Activated CD8-positive, alpha-beta T cell treated with anti-CD3 and anti-CD28 coated beads, Interleukin-2, amount 10 ng/mL, durations not matched to agents 7 days and 5 days (primary cell): ENCODE measurements at regions not wholly inside any gene's neighbourhood (a gene's known extent, or its start where the extent isn't known, plus 50 kb on each side); places are given as distances from the start of the nearest gene placed in this dataset.

ENCODE experiments used
- ATAC-seq: fragments of 150-1000 bp; cut with Tn5 transposase; one replicate; pipeline ENCODE4 v1.10.0; 2021; ENCODE audit warnings: moderate library complexity
- CTCF ChIA-PET: fragments of 350-600 bp; sonication (Branson Sonifier 250); formaldehyde crosslinking; loops from one replicate; lab custom pipeline; 2021; ENCODE audit warnings: antibody characterized with exemption; lab: Charles Lee
- POLR2A ChIA-PET: fragments of 350-600 bp; sonication (Branson Sonifier 250); formaldehyde crosslinking; loops from one replicate; lab custom pipeline; 2021; ENCODE audit warnings: antibody characterized with exemption; lab: Charles Lee
- DNase-seq: peaks from one replicate; pipeline ENCODE4 v3.0.0-alpha.2; 2020
- H3K27ac Mint-ChIP-seq: one replicate; pipeline ENCODE4 v1.8.0; 2021; ENCODE audit warnings: mild to moderate bottlenecking, mixed read lengths
- H3K27me3 Mint-ChIP-seq: one replicate; pipeline ENCODE4 v1.8.0; 2021; ENCODE audit warnings: low read depth, mixed read lengths
- H3K36me3 Mint-ChIP-seq: one replicate; pipeline ENCODE4 v1.8.0; 2021; ENCODE audit warnings: low read depth, mixed read lengths
- H3K4me1 Mint-ChIP-seq: one replicate; pipeline ENCODE4 v1.8.0; 2021; ENCODE audit warnings: low read depth, mixed read lengths
- H3K4me3 Mint-ChIP-seq: one replicate; pipeline ENCODE4 v1.8.0; 2021; ENCODE audit warnings: mild to moderate bottlenecking, mixed read lengths
- H3K9me3 Mint-ChIP-seq: one replicate; pipeline ENCODE4 v1.8.0; 2022; ENCODE audit warnings: mixed read lengths; ENCODE audit not compliant: insufficient read depth

GRCh38 chr11:112410325-112410724 lies 149.7 kb upstream of the PLET1 start:
- H3K4me3 Mint-ChIP-seq: no peak overlapping the region
- ATAC-seq: no peak
- POLR2A ChIA-PET: no interaction called here

GRCh38 chr11:112412383-112412782 lies 151.7 kb upstream of the PLET1 start:
- Mint-ChIP-seq H3K36me3 (no peaks in the 10 kb centered on the region), H3K9me3 (peaks cover 3% of the 10 kb centered on the region), H3K27ac (no peak overlapping the region), H3K27me3 (peaks cover 18% of the 10 kb centered on the region), H3K4me3 (no peak overlapping the region), H3K4me1 (peaks cover 4% of the 10 kb centered on the region)
- no peak for ATAC-seq
- ChIA-PET CTCF (no interaction called here), POLR2A (no interaction called here)
- DNase-seq: no peak

More at GRCh38 chr11:112410325-112410724, 149.7 kb upstream of the PLET1 start:
- CTCF ChIA-PET: interaction anchor here (1.4 kb wide), 1 partner anchor 10 kb away, joined by 3 read pairs; no protein-coding TSS in a partner anchor
- peaks cover 5% of the 10 kb centered on the region for H3K27me3 Mint-ChIP-seq
- no peaks in the 10 kb centered on the region for H3K36me3 Mint-ChIP-seq
- peaks cover 3% of the 10 kb centered on the region for H3K9me3 Mint-ChIP-seq
- no peak for DNase-seq
- H3K27ac Mint-ChIP-seq: no peak overlapping the region
- H3K4me1 Mint-ChIP-seq: peaks cover 4% of the 10 kb centered on the region

- Mint-ChIP-seq H3K36me3 (no peaks in the 10 kb centered on the region), H3K27ac (no peak overlapping the region), H3K9me3 (peaks cover 3% of the 10 kb centered on the region), H3K4me1 (no peaks in the 10 kb centered on the region), H3K27me3 (peaks cover 26% of the 10 kb centered on the region), H3K4me3 (no peak overlapping the region)
- POLR2A ChIA-PET: no interaction called here
- no peak for ATAC-seq
- CTCF ChIA-PET: no interaction called here
- no peak for DNase-seq
These were observed 156.7 kb upstream of the PLET1 start for GRCh38 chr11:112417339-112417738.

- DNase-seq (no peak), ATAC-seq (no peak)
- Mint-ChIP-seq H3K27me3 (peaks cover 26% of the 10 kb centered on the region), H3K36me3 (no peaks in the 10 kb centered on the region), H3K27ac (no peak overlapping the region), H3K4me1 (no peaks in the 10 kb centered on the region), H3K4me3 (no peak overlapping the region), H3K9me3 (peaks cover 3% of the 10 kb centered on the region)
- CTCF ChIA-PET: no interaction called here
- POLR2A ChIA-PET: no interaction called here
These were observed 157.8 kb upstream of the PLET1 start for GRCh38 chr11:112418438-112418837.

- H3K27ac Mint-ChIP-seq: no peak overlapping the region
- no peaks in the 10 kb centered on the region for H3K4me1 Mint-ChIP-seq
- CTCF ChIA-PET: no interaction called here
- no peaks in the 10 kb centered on the region for H3K36me3 Mint-ChIP-seq
- H3K4me3 Mint-ChIP-seq: no peak overlapping the region
- POLR2A ChIA-PET: no interaction called here
- H3K27me3 Mint-ChIP-seq: peaks cover 22% of the 10 kb centered on the region
- H3K9me3 Mint-ChIP-seq: no peaks in the 10 kb centered on the region
- no peak for DNase-seq
- ATAC-seq: no peak
These were observed 161.2 kb upstream of the PLET1 start for GRCh38 chr11:112421879-112422278.

- CTCF ChIA-PET: no interaction called here
- H3K27me3 Mint-ChIP-seq: peaks cover 13% of the 10 kb centered on the region
- no peak for DNase-seq
These were observed 164.5 kb upstream of the PLET1 start for GRCh38 chr11:112425121-112425520.

GRCh38 chr11:112437096-112437495 lies 176.4 kb upstream of the PLET1 start:
- Mint-ChIP-seq H3K27ac (no peak overlapping the region), H3K27me3 (peaks cover 23% of the 10 kb centered on the region), H3K4me1 (no peaks in the 10 kb centered on the region), H3K36me3 (no peaks in the 10 kb centered on the region), H3K9me3 (peaks cover 15% of the 10 kb centered on the region), H3K4me3 (no peak overlapping the region)
- no peak for DNase-seq
- ChIA-PET POLR2A (no interaction called here), CTCF (interaction anchor here (0.9 kb wide), 1 partner anchor 17 kb away, joined by 4 read pairs; no protein-coding TSS in a partner anchor)
- ATAC-seq: no peak

More at GRCh38 chr11:112425121-112425520, 164.5 kb upstream of the PLET1 start:
- Mint-ChIP-seq H3K36me3 (no peaks in the 10 kb centered on the region), H3K9me3 (no peaks in the 10 kb centered on the region), H3K4me1 (no peaks in the 10 kb centered on the region), H3K27ac (no peak overlapping the region), H3K4me3 (no peak overlapping the region)
- POLR2A ChIA-PET: no interaction called here
- no peak for ATAC-seq

- H3K27me3 Mint-ChIP-seq: peaks cover 24% of the 10 kb centered on the region
- CTCF ChIA-PET: no interaction called here
- H3K4me1 Mint-ChIP-seq: no peaks in the 10 kb centered on the region
- H3K4me3 Mint-ChIP-seq: no peak overlapping the region
- H3K9me3 Mint-ChIP-seq: peaks cover 24% of the 10 kb centered on the region
- H3K27ac Mint-ChIP-seq: no peak overlapping the region
- POLR2A ChIA-PET: no interaction called here
- ATAC-seq (no peak), DNase-seq (no peak)
- H3K36me3 Mint-ChIP-seq: no peaks in the 10 kb centered on the region
These were observed 179.0 kb upstream of the PLET1 start for GRCh38 chr11:112439614-112440013.

- POLR2A ChIA-PET: no interaction called here
- Mint-ChIP-seq H3K36me3 (no peaks in the 10 kb centered on the region), H3K9me3 (peaks cover 33% of the 10 kb centered on the region), H3K27ac (no peak overlapping the region), H3K4me1 (no peaks in the 10 kb centered on the region), H3K4me3 (no peak overlapping the region), H3K27me3 (peaks cover 21% of the 10 kb centered on the region)
- CTCF ChIA-PET: no interaction called here
- ATAC-seq (no peak), DNase-seq (no peak)
These were observed 179.9 kb upstream of the PLET1 start for GRCh38 chr11:112440518-112440917.

- Mint-ChIP-seq H3K27ac (no peak overlapping the region), H3K27me3 (peaks cover 15% of the 10 kb centered on the region), H3K4me3 (no peak overlapping the region), H3K36me3 (no peaks in the 10 kb centered on the region), H3K9me3 (peaks cover 19% of the 10 kb centered on the region), H3K4me1 (no peaks in the 10 kb centered on the region)
- POLR2A ChIA-PET: no interaction called here
- DNase-seq (no peak), ATAC-seq (no peak)
- CTCF ChIA-PET: no interaction called here
These were observed 187.5 kb upstream of the PLET1 start for GRCh38 chr11:112448168-112448567.

GRCh38 chr11:112448806-112449205 lies 188.1 kb upstream of the PLET1 start:
- ATAC-seq (no peak), DNase-seq (no peak)
- Mint-ChIP-seq H3K27ac (no peak overlapping the region), H3K4me3 (no peak overlapping the region), H3K27me3 (peaks cover 12% of the 10 kb centered on the region), H3K36me3 (no peaks in the 10 kb centered on the region), H3K4me1 (no peaks in the 10 kb centered on the region), H3K9me3 (peaks cover 18% of the 10 kb centered on the region)
- POLR2A ChIA-PET: no interaction called here
- CTCF ChIA-PET: interaction anchor here (1.1 kb wide), 1 partner anchor 168 kb away, joined by 3 read pairs; no protein-coding TSS in a partner anchor

- peaks cover 12% of the 10 kb centered on the region for H3K27me3 Mint-ChIP-seq
- DNase-seq: no peak
- CTCF ChIA-PET: no interaction called here
These were observed 190.6 kb upstream of the PLET1 start for GRCh38 chr11:112451250-112451649.

More at GRCh38 chr11:112451250-112451649, 190.6 kb upstream of the PLET1 start:
- H3K9me3 Mint-ChIP-seq: no peaks in the 10 kb centered on the region
- POLR2A ChIA-PET: no interaction called here
- H3K27ac Mint-ChIP-seq: no peak overlapping the region
- no peak overlapping the region for H3K4me3 Mint-ChIP-seq
- H3K4me1 Mint-ChIP-seq: peaks cover 5% of the 10 kb centered on the region
- ATAC-seq: no peak
- no peaks in the 10 kb centered on the region for H3K36me3 Mint-ChIP-seq
